SU-DHL-6 (cell line): ENCODE measurements at regions not wholly inside any gene's neighbourhood (a gene's known extent, or its start where the extent isn't known, plus 50 kb on each side); places are given as distances from the start of the nearest gene placed in this dataset.

Experiments used
- H2AFZ ChIP-seq: fragments of 200-600 bp; sonication (generic); 2 replicates; pipeline ENCODE4 v1.6.1; 2014; ENCODE audit warnings: low read depth, mild to moderate bottlenecking, moderate library complexity, mixed read lengths, antibody characterized with exemption, low read length; ENCODE audit not compliant: severe bottlenecking
- H3F3A ChIP-seq: fragments of 200-600 bp; shearing (Covaris generic); 2 replicates; pipeline ENCODE4 v1.6.0; 2016; ENCODE audit warnings: antibody characterized with exemption, mild to moderate bottlenecking; ENCODE audit not compliant: insufficient read depth
- H3K27ac ChIP-seq: fragments of 200-600 bp; sonication (generic); 2 replicates; pipeline ENCODE4 v1.5.1; 2016; ENCODE audit warnings: low read depth, mild to moderate bottlenecking, low read length, moderate library complexity, mixed read lengths
- H3K27me3 ChIP-seq: fragments of 200-600 bp; sonication (generic), shearing (Covaris generic); 2 replicates; pipeline ENCODE4 v1.6.0; 2014; ENCODE audit warnings: mild to moderate bottlenecking, low read length
- H3K36me3 ChIP-seq: fragments of 200-600 bp; sonication (generic); 2 replicates; pipeline ENCODE4 v1.6.1; 2014; ENCODE audit warnings: mild to moderate bottlenecking, low read length, mixed read lengths
- H3K4me2 ChIP-seq: fragments of 300-600, 200-600 bp; shearing (Covaris generic), sonication (generic); 2 replicates; pipeline ENCODE4 v1.6.0; 2014; ENCODE audit warnings: low read length, low read depth, mild to moderate bottlenecking; ENCODE audit not compliant: poor library complexity, severe bottlenecking
- H3K4me3 ChIP-seq: fragments of 200-600 bp; sonication (generic); 2 replicates; pipeline ENCODE4 v1.5.1; 2014; ENCODE audit warnings: antibody characterized with exemption, low read length, mild to moderate bottlenecking, mixed read lengths; ENCODE audit not compliant: insufficient read depth, poor library complexity, severe bottlenecking
- H3K79me2 ChIP-seq: fragments of 200-600 bp; sonication (generic); 2 replicates; pipeline ENCODE4 v1.6.1; 2014; ENCODE audit warnings: mild to moderate bottlenecking, low read length, moderate library complexity; ENCODE audit not compliant: insufficient read depth
- H3K9ac ChIP-seq: fragments of 200-600 bp; sonication (generic); 2 replicates; pipeline ENCODE4 v1.7.0; 2014; ENCODE audit warnings: mild to moderate bottlenecking, low read length
- H3K9me2 ChIP-seq: fragments of 200-600 bp; sonication (generic); replicated peaks from 2 replicates; pipeline ENCODE4 v1.6.1; 2014; ENCODE audit warnings: low read length; ENCODE audit not compliant: insufficient read depth
- H3K9me3 ChIP-seq: fragments of 200-600 bp; sonication (generic); 2 replicates; pipeline ENCODE4 v1.6.1; 2014; ENCODE audit warnings: low read length, mixed read lengths; ENCODE audit not compliant: insufficient read depth
- H4K20me1 ChIP-seq: fragments of 200-600 bp; sonication (generic); 2 replicates; pipeline ENCODE4 v1.6.1; 2014; ENCODE audit warnings: low read depth, mild to moderate bottlenecking, antibody characterized with exemption, low read length, moderate library complexity, mixed read lengths
- CTCF ChIP-seq: fragments of 200-600 bp; sonication (generic); IDR thresholded peaks from one replicate; pipeline ENCODE4 v1.5.1; 2017; ENCODE audit warnings: antibody characterized with exemption, mild to moderate bottlenecking, low read length, moderate library complexity; ENCODE audit not compliant: insufficient read depth, poor library complexity, severe bottlenecking
- EZH2phosphoT487 ChIP-seq: fragments of 200-600 bp; sonication (generic), shearing (Covaris generic); conservative IDR thresholded peaks from 2 replicates; pipeline ENCODE4 v1.6.1; 2018; ENCODE audit warnings: mild to moderate bottlenecking, antibody characterized with exemption, low read length, moderate library complexity, mixed read lengths

- H3K9ac ChIP-seq = no peak overlapping the region
- H3K27me3 ChIP-seq = no peaks in the 10 kb centered on the region
- H2AFZ ChIP-seq = no peak overlapping the region
- no peak overlapping the region for H3K4me2 ChIP-seq
- H3F3A ChIP-seq = no peaks in the 10 kb centered on the region
- H3K9me2 ChIP-seq = no peaks in the 10 kb centered on the region
- H3K79me2 ChIP-seq = no peaks in the 10 kb centered on the region
- TF ChIP-seq CTCF (no peak), EZH2phosphoT487 (no peak)
- H3K9me3 ChIP-seq = no peaks in the 10 kb centered on the region
- H3K4me3 ChIP-seq = no peak overlapping the region
- no peaks in the 10 kb centered on the region for H4K20me1 ChIP-seq
- H3K36me3 ChIP-seq = no peaks in the 10 kb centered on the region
- H3K27ac ChIP-seq = no peak overlapping the region
Measured at GRCh38 chr9:120259100-120259499, 320.9 kb downstream of the CDK5RAP2 start.

- H3K9me2 ChIP-seq = no peaks in the 10 kb centered on the region
- no peak overlapping the region for H3K4me2 ChIP-seq
- H3K4me3 ChIP-seq = no peak overlapping the region
- no peaks in the 10 kb centered on the region for H3K79me2 ChIP-seq
- no peak for TF ChIP-seq CTCF
- no peak for TF ChIP-seq EZH2phosphoT487
- no peaks in the 10 kb centered on the region for H3F3A ChIP-seq
- H2AFZ ChIP-seq = no peak overlapping the region
- no peaks in the 10 kb centered on the region for H3K9me3 ChIP-seq
- H3K9ac ChIP-seq = no peak overlapping the region
- no peaks in the 10 kb centered on the region for H4K20me1 ChIP-seq
- H3K36me3 ChIP-seq = no peaks in the 10 kb centered on the region
- no peak overlapping the region for H3K27ac ChIP-seq
- H3K27me3 ChIP-seq = no peaks in the 10 kb centered on the region
Measured at GRCh38 chr9:120258096-120258495, 321.9 kb downstream of the CDK5RAP2 start.

GRCh38 chr9:120257483-120257882 is 322.5 kb downstream of the CDK5RAP2 start:
- Histone ChIP-seq H3K9me3 (no peaks in the 10 kb centered on the region), H3K9me2 (no peaks in the 10 kb centered on the region), H3K4me3 (no peak overlapping the region), H4K20me1 (no peaks in the 10 kb centered on the region), H3K36me3 (no peaks in the 10 kb centered on the region), H3K9ac (no peak overlapping the region), H3K27me3 (no peaks in the 10 kb centered on the region), H3K79me2 (no peaks in the 10 kb centered on the region), H3F3A (no peaks in the 10 kb centered on the region), H2AFZ (no peak overlapping the region), H3K27ac (no peak overlapping the region), H3K4me2 (no peak overlapping the region)
- TF ChIP-seq CTCF = no peak
- TF ChIP-seq EZH2phosphoT487 = no peak

- Histone ChIP-seq H3K27ac (no peak overlapping the region), H3K27me3 (no peaks in the 10 kb centered on the region), H3K4me2 (no peak overlapping the region), H3K79me2 (no peaks in the 10 kb centered on the region), H3K9me2 (no peaks in the 10 kb centered on the region), H3K9me3 (no peaks in the 10 kb centered on the region), H3F3A (no peaks in the 10 kb centered on the region), H3K9ac (no peak overlapping the region), H3K36me3 (no peaks in the 10 kb centered on the region), H2AFZ (no peak overlapping the region), H3K4me3 (no peak overlapping the region), H4K20me1 (no peaks in the 10 kb centered on the region)
- TF ChIP-seq EZH2phosphoT487 (no peak), CTCF (no peak)
Measured at GRCh38 chr9:120256146-120256545, 323.8 kb downstream of the CDK5RAP2 start.
